Bronchial epithelial cell (primary cell): ENCODE measurements at regions not wholly inside any gene's neighbourhood (a gene's known extent, or its start where the extent isn't known, plus 50 kb on each side); places are given as distances from the start of the nearest gene placed in this dataset.
A peak's percentile ranks its signal among the peaks of the same experiment; 100 is the strongest.

Source experiments
- DNase-seq: peaks from one replicate; pipeline ENCODE4 v3.0.0-alpha.2; 2010; ENCODE audit warnings: low read depth
- FAIRE-seq: peaks from 2 replicates; lab custom pipeline; 2011; peaks lifted over from hg19 to GRCh38; lab: Jason Lieb, UNC
- H3K27me3 ChIP-seq: 2 replicates; pipeline ENCODE4 v1.5.1; 2011; ENCODE audit warnings: low read length; ENCODE audit not compliant: control insufficient read depth, insufficient read depth
- H3K36me3 ChIP-seq: 2 replicates; pipeline ENCODE4 v1.5.1; 2011; ENCODE audit warnings: low read length; ENCODE audit not compliant: control insufficient read depth, insufficient read depth
- H3K4me3 ChIP-seq: 2 replicates; pipeline ENCODE4 v1.5.1; 2011; ENCODE audit warnings: mild to moderate bottlenecking, low read depth, low read length, control low read depth
- CTCF ChIP-seq: IDR thresholded peaks from 2 replicates; pipeline ENCODE4 v1.5.1; 2011; ENCODE audit warnings: mild to moderate bottlenecking, moderate library complexity, low read length, control low read depth, inconsistent platforms; ENCODE audit not compliant: insufficient read depth, severe bottlenecking

GRCh38 chr6:138682704-138683527 is 90.7 kb upstream of the CCDC28A start:
- peak; percentile 95 for DNase-seq
- no peak for TF ChIP-seq CTCF
- Histone ChIP-seq H3K36me3 (no peaks in the 10 kb centered on the region), H3K27me3 (no peaks in the 10 kb centered on the region), H3K4me3 (no peak overlapping the region)
- no peak for FAIRE-seq

GRCh38 chr6:138685257-138685656 is 88.3 kb upstream of the CCDC28A start:
- no peak for FAIRE-seq
- TF ChIP-seq CTCF, result no peak
- no peak overlapping the region for H3K4me3 ChIP-seq
- no peaks in the 10 kb centered on the region for H3K27me3 ChIP-seq
- peak; percentile 93 for DNase-seq
- H3K36me3 ChIP-seq, result no peaks in the 10 kb centered on the region

GRCh38 chr6:138685781-138686180 is 87.8 kb upstream of the CCDC28A start:
- TF ChIP-seq CTCF, result no peak
- Histone ChIP-seq H3K27me3 (no peaks in the 10 kb centered on the region), H3K36me3 (no peaks in the 10 kb centered on the region), H3K4me3 (no peak overlapping the region)
- no peak for FAIRE-seq
- no peak for DNase-seq

- no peaks in the 10 kb centered on the region for H3K36me3 ChIP-seq
- DNase-seq, result no peak
- FAIRE-seq, result no peak
- no peak overlapping the region for H3K4me3 ChIP-seq
- TF ChIP-seq CTCF, result no peak
- no peaks in the 10 kb centered on the region for H3K27me3 ChIP-seq
These were observed 85.0 kb upstream of the CCDC28A start for GRCh38 chr6:138688580-138688979.

GRCh38 chr6:138689849-138690248 is 83.7 kb upstream of the CCDC28A start:
- FAIRE-seq (peak; percentile 62), DNase-seq (peak; percentile 55)

More at GRCh38 chr6:138689849-138690248, 83.7 kb upstream of the CCDC28A start:
- Histone ChIP-seq H3K4me3 (no peak overlapping the region), H3K27me3 (no peaks in the 10 kb centered on the region), H3K36me3 (no peaks in the 10 kb centered on the region)
- TF ChIP-seq CTCF, result no peak
